K562 (cell line): ENCODE measurements at regions not wholly inside any gene's neighbourhood (a gene's known extent, or its start where the extent isn't known, plus 50 kb on each side); places are given as distances from the start of the nearest gene placed in this dataset.

Experiments
- ADNP ChIP-seq: fragments of 200-800 bp; sonication (Bioruptor generic); IDR thresholded peaks from 2 replicates; pipeline ENCODE4 v1.6.1; 2016; ENCODE audit warnings: missing genetic modification characterization, missing compliant biosample characterization
- ATF4 ChIP-seq: fragments of 450-650 bp; formaldehyde crosslinking; IDR thresholded peaks from 2 replicates; pipeline ENCODE4 v1.4.0; 2022; ENCODE audit warnings: mild to moderate bottlenecking, moderate library complexity
- GTF2A2 ChIP-seq: IDR thresholded peaks from 2 replicates; pipeline ENCODE4 v1.6.1; 2016; ENCODE audit warnings: mild to moderate bottlenecking, missing genetic modification characterization, missing compliant biosample characterization
- HDAC8 ChIP-seq: fragments of 450-650 bp; IDR thresholded peaks from 2 replicates; pipeline ENCODE4 v1.6.1; 2016; ENCODE audit warnings: mild to moderate bottlenecking, missing genetic modification characterization, moderate library complexity, missing compliant biosample characterization
- HMGXB4 ChIP-seq: sonication (generic); formaldehyde crosslinking; IDR thresholded peaks from 2 replicates; pipeline ENCODE4 v1.8.1; 2023; ENCODE audit warnings: mild to moderate bottlenecking, missing genetic modification reagents
- MCM7 ChIP-seq, 2 experiments: fragments of 450-650 bp; IDR thresholded peaks; 2 replicates each; pipeline ENCODE4 v1.6.1; 2016 to 2018
- MYC ChIP-seq, 2 experiments: fragments of 250-450 bp in 1 of 2; sonication (Bioruptor Pico) in 1 of 2; IDR thresholded peaks; 2 replicates each; pipeline versions ENCODE4 v1.5.1 to v1.6.1; 2012 to 2021; ENCODE audit warnings: low read depth in 2 of 2, borderline replicate concordance in 1 of 2, improper control_type of control experiment in 1 of 2, low read length in 1 of 2, mild to moderate bottlenecking in 1 of 2, moderate library complexity in 1 of 2
- OTX1 ChIP-seq: fragments of 450-650 bp; formaldehyde crosslinking; IDR thresholded peaks from 2 replicates; pipeline ENCODE4 v1.4.0; 2022; ENCODE audit warnings: mild to moderate bottlenecking
- RFX1 ChIP-seq: fragments of 450-650 bp; IDR thresholded peaks from 2 replicates; pipeline ENCODE4 v1.6.1; 2016; ENCODE audit warnings: mild to moderate bottlenecking, moderate library complexity
- TRIM25 ChIP-seq: fragments of 450-650 bp; IDR thresholded peaks from 2 replicates; pipeline ENCODE4 v1.7.0; 2016; ENCODE audit warnings: borderline replicate concordance
- XRCC3 ChIP-seq: fragments of 450-650 bp; IDR thresholded peaks from 2 replicates; pipeline ENCODE4 v1.6.1; 2017; ENCODE audit warnings: mild to moderate bottlenecking, moderate library complexity

GRCh38 chr1:157367091-157367739, 185.1 kb downstream of the FCRL5 start (continued):
- TF ChIP-seq ATF4 (0 out of 2 replicates have a peak, but pooled peaks have one; percentile 54), HMGXB4 (CRISPR knock-in tag) (no peak), RFX1 (no peak), OTX1 (CRISPR knock-in tag) (peak; percentile 45; the same call in 1 of the 2 replicates), MCM7 (IDR thresholded peaks at IDR 0.05) (no peak), HDAC8 (tag) (no peak), TRIM25 (no peak), XRCC3 (no peak), MYC (IDR thresholded peaks at IDR 0.05; ENCODE audit: low read depth, low read length) (no peak), MYC (CRISPR knock-in tag; IDR thresholded peaks at IDR 0.05; ENCODE audit: borderline replicate concordance, low read depth) (peak; percentile 16; the same call in 1 of the 2 replicates), GTF2A2 (tag) (no peak), ADNP (no peak)
